Testis (tissue), 2 donors: ENCODE measurements at regions not wholly inside any gene's neighbourhood (a gene's known extent, or its start where the extent isn't known, plus 50 kb on each side); places are given as distances from the start of the nearest gene placed in this dataset.

Experiments used
- DNase-seq: peaks from one replicate; pipeline ENCODE4 v3.0.0-alpha.2; 2019
- H3K27ac ChIP-seq, 2 donors: fragments of 200-600 bp; sonication (generic); one replicate each; pipeline ENCODE4 v1.5.1; 2019
- H3K27me3 ChIP-seq: fragments of 200-600 bp; sonication (generic); one replicate; pipeline ENCODE4 v1.5.1; 2019
- H3K36me3 ChIP-seq: fragments of 200-600 bp; sonication (generic); one replicate; pipeline ENCODE4 v1.5.1; 2017; ENCODE audit warnings: low read depth; ENCODE audit errors: missing control alignments
- H3K4me1 ChIP-seq: fragments of 200-600 bp; sonication (generic); one replicate; pipeline ENCODE4 v1.5.1; 2019
- H3K4me3 ChIP-seq, 2 donors: fragments of 200-600 bp; sonication (generic); one replicate each; pipeline ENCODE4 v1.5.1; 2017 to 2019
- H3K9me3 ChIP-seq: fragments of 200-600 bp; sonication (generic); one replicate; pipeline ENCODE4 v1.5.1; 2017
- CTCF ChIP-seq, 3 experiments: fragments of 450-650 bp in 2 of 3; fragments of 200-600 bp in 1 of 3; sonication (generic) in 1 of 3; IDR thresholded peaks; one replicate each; pipeline ENCODE4 v1.5.1; 2016 to 2019; ENCODE audit warnings: antibody characterized with exemption in 3 of 3, mild to moderate bottlenecking in 2 of 3, moderate library complexity in 1 of 3
- POLR2A ChIP-seq: fragments of 450-650 bp; IDR thresholded peaks from one replicate; pipeline ENCODE4 v1.6.1; 2017; ENCODE audit warnings: antibody characterized with exemption, mild to moderate bottlenecking, moderate library complexity
- WGBS, 2 donors: methylation state at CpG; one replicate each; pipeline ENCODE4 v1.1.5; 2018; 5-methylcytosine and 5-hydroxymethylcytosine counted together
- intact Hi-C: fragments of 100-400 bp; cut with DNase I; formaldehyde crosslinking; loops from one replicate; pipeline ENCODE4 v1.15.1; 2023; ENCODE audit warnings: low total_unique reads

GRCh38 chr6:95804847-95805541 lies 210.8 kb upstream of the FUT9 start:
- intact Hi-C loops: no loop called here
- H3K9me3 ChIP-seq: no peaks in the 10 kb centered on the region
- H3K4me3 ChIP-seq: no peak overlapping the region
- WGBS, 2 donors: 75 to 82% methylated on average over 2 of the region's 2 CpGs
- DNase-seq: no peak
- no peaks in the 10 kb centered on the region for H3K4me1 ChIP-seq
- no peak for TF ChIP-seq POLR2A
- TF ChIP-seq CTCF (IDR thresholded peaks at IDR 0.05): no peak
- H3K27me3 ChIP-seq: no peaks in the 10 kb centered on the region
- no peaks in the 10 kb centered on the region for H3K36me3 ChIP-seq
- no peak overlapping the region for H3K27ac ChIP-seq

- Histone ChIP-seq H3K27me3 (no peaks in the 10 kb centered on the region), H3K4me3 (no peak overlapping the region), H3K36me3 (no peaks in the 10 kb centered on the region), H3K4me1 (no peaks in the 10 kb centered on the region), H3K27ac (no peak overlapping the region), H3K9me3 (no peaks in the 10 kb centered on the region)
- intact Hi-C loops: no loop called here
- no peak for DNase-seq
- no peak for TF ChIP-seq CTCF (IDR thresholded peaks at IDR 0.05)
Measured at GRCh38 chr6:95805699-95806098, 210.1 kb upstream of the FUT9 start.

GRCh38 chr6:95815389-95816056 lies 200.3 kb upstream of the FUT9 start:
- H3K9me3 ChIP-seq: no peaks in the 10 kb centered on the region
- no peak overlapping the region for H3K4me3 ChIP-seq
- H3K36me3 ChIP-seq: no peaks in the 10 kb centered on the region
- H3K27me3 ChIP-seq: no peaks in the 10 kb centered on the region
- DNase-seq: peak; percentile 13
- no peak for TF ChIP-seq POLR2A
- no peak for TF ChIP-seq CTCF (IDR thresholded peaks at IDR 0.05)
- H3K27ac ChIP-seq: no peak overlapping the region
- 74 to 78% methylated on average over 3 of the region's 3 CpGs for WGBS, 2 donors
- no peaks in the 10 kb centered on the region for H3K4me1 ChIP-seq
- intact Hi-C loops: no loop called here

- Histone ChIP-seq H3K4me3 (no peak overlapping the region), H3K9me3 (no peaks in the 10 kb centered on the region), H3K27ac (no peak overlapping the region), H3K27me3 (no peaks in the 10 kb centered on the region), H3K36me3 (no peaks in the 10 kb centered on the region), H3K4me1 (no peaks in the 10 kb centered on the region)
- WGBS, 2 donors: 72 to 73% methylated on average over 4 of the region's 4 CpGs
- intact Hi-C loops: no loop called here
- no peak for DNase-seq
- no peak for TF ChIP-seq CTCF (IDR thresholded peaks at IDR 0.05)
Measured at GRCh38 chr6:95819461-95819860, 196.3 kb upstream of the FUT9 start.

GRCh38 chr6:95819939-95820338 lies 195.8 kb upstream of the FUT9 start:
- no peaks in the 10 kb centered on the region for H3K36me3 ChIP-seq
- 93 to 95% methylated on average over 2 of the region's 2 CpGs for WGBS, 2 donors
- no peak for DNase-seq

More at GRCh38 chr6:95819939-95820338, 195.8 kb upstream of the FUT9 start:
- Histone ChIP-seq H3K4me1 (no peaks in the 10 kb centered on the region), H3K9me3 (no peaks in the 10 kb centered on the region), H3K27ac (no peak overlapping the region), H3K4me3 (no peak overlapping the region), H3K27me3 (no peaks in the 10 kb centered on the region)
- no peak for TF ChIP-seq CTCF (IDR thresholded peaks at IDR 0.05)
- no peak for TF ChIP-seq POLR2A
- intact Hi-C loops: no loop called here
